ENCODE measurements at regions not wholly inside any gene's neighbourhood (a gene's known extent, or its start where the extent isn't known, plus 50 kb on each side); places are given as distances from the start of the nearest gene placed in this dataset.

DNA sequence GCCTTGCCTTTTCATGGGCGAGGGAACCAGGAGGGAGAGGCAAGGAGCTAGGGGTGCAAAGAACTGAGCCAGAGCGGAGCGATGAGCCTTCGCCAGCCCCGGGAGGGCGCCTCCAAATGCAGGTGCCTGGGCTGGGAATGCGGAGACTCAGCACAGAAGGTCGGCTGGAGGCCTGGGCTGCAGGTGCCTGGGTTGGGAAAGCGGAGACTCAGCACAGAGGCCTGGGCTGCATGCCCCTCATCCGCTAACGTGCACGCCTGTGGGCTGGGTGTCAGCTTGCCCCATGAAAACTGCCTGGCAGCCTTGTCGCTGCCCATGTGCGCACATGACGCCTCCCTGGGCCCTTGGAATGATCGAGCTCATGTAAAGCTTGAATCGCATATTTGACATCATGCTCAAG is 51.8 kb downstream of the POM121L12 start:
- no peak overlapping the region for H3K4me3 ChIP-seq
- TF ChIP-seq POLR2AphosphoS5 (IDR thresholded peaks at IDR 0.05) (no peak), POLR2A (IDR thresholded peaks at IDR 0.05) (no peak), EP300 (IDR thresholded peaks at IDR 0.05) (no peak)
- TF ChIP-seq, protein P1, sequence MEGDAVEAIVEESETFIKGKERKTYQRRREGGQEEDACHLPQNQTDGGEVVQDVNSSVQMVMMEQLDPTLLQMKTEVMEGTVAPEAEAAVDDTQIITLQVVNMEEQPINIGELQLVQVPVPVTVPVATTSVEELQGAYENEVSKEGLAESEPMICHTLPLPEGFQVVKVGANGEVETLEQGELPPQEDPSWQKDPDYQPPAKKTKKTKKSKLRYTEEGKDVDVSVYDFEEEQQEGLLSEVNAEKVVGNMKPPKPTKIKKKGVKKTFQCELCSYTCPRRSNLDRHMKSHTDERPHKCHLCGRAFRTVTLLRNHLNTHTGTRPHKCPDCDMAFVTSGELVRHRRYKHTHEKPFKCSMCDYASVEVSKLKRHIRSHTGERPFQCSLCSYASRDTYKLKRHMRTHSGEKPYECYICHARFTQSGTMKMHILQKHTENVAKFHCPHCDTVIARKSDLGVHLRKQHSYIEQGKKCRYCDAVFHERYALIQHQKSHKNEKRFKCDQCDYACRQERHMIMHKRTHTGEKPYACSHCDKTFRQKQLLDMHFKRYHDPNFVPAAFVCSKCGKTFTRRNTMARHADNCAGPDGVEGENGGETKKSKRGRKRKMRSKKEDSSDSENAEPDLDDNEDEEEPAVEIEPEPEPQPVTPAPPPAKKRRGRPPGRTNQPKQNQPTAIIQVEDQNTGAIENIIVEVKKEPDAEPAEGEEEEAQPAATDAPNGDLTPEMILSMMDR (IDR thresholded peaks at IDR 0.05) = no peak
- H3K9me3 ChIP-seq = no peaks in the 10 kb centered on the region
- no peaks in the 10 kb centered on the region for H3K27me3 ChIP-seq
- H3K36me3 ChIP-seq = no peaks in the 10 kb centered on the region
- H3K4me1 ChIP-seq = no peaks in the 10 kb centered on the region
- H3K27ac ChIP-seq = no peak overlapping the region
- no peak for ATAC-seq
- 93% methylated on average over 3 of the region's 17 CpGs; no CpG with 5 or more reads in 1 of the 2 donors for WGBS, 2 donors (ENCODE audit: low coverage in 1 of 2)

DNA sequence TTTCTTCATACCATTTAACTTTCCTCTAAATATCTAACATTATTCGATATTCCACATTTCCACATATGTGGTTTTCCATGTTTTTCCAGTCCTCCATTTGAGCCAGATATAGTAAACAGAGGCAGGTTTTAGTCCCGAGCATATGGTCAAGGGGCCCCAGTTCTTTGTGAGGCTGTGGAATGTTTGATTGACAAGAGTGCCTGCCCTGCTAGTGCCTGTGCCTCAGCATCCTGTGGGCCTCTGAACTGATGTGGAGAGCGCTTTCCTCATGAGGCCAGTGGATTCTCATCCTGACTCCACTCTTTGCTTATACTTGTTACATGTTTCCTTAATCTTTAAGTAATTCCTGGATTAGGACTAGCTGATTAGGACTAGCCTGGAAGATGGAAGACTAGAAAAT is 58.8 kb downstream of the POM121L12 start:
- Histone ChIP-seq H3K27me3 (no peaks in the 10 kb centered on the region), H3K27ac (no peak overlapping the region), H3K4me1 (no peaks in the 10 kb centered on the region), H3K36me3 (no peaks in the 10 kb centered on the region), H3K9me3 (no peaks in the 10 kb centered on the region), H3K4me3 (no peak overlapping the region)
- WGBS, 2 donors (ENCODE audit: low coverage in 1 of 2) = 82 to 83% methylated on average over 3 of the region's 3 CpGs
- ATAC-seq = no peak
- TF ChIP-seq, protein P1 (IDR thresholded peaks at IDR 0.05) = no peak
- TF ChIP-seq EP300 (IDR thresholded peaks at IDR 0.05) (no peak), POLR2A (IDR thresholded peaks at IDR 0.05) (no peak), POLR2AphosphoS5 (IDR thresholded peaks at IDR 0.05) (no peak)

DNA sequence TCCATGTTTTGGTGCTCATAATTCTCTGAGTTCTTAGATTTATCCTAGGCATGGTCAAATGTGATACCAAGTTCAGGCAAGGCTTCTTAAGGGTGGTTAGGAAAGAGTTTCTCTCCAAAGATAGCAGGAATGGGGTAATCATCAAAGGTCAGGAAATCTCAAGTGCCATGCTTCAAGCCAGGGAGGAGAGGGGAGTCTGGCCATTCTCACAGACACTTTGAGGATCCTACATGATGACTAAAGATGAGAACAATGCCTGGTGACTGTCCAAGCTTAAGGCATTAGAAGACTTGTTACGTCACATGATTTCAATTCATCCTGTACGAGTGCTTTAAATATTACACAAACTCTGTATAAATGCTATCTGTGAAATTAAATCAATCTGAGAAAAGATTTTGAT is 59.4 kb downstream of the POM121L12 start:
- no peaks in the 10 kb centered on the region for H3K9me3 ChIP-seq
- TF ChIP-seq POLR2AphosphoS5 (IDR thresholded peaks at IDR 0.05) (no peak), POLR2A (IDR thresholded peaks at IDR 0.05) (no peak), EP300 (IDR thresholded peaks at IDR 0.05) (no peak)
- TF ChIP-seq, protein P1 (IDR thresholded peaks at IDR 0.05) = no peak
- no peaks in the 10 kb centered on the region for H3K27me3 ChIP-seq
- no peaks in the 10 kb centered on the region for H3K4me1 ChIP-seq
- no peaks in the 10 kb centered on the region for H3K36me3 ChIP-seq
- no peak overlapping the region for H3K4me3 ChIP-seq
- WGBS, 2 donors (ENCODE audit: low coverage in 1 of 2) = 65 to 75% methylated on average over 2 of the region's 2 CpGs
- ATAC-seq = no peak
- H3K27ac ChIP-seq = no peak overlapping the region

DNA sequence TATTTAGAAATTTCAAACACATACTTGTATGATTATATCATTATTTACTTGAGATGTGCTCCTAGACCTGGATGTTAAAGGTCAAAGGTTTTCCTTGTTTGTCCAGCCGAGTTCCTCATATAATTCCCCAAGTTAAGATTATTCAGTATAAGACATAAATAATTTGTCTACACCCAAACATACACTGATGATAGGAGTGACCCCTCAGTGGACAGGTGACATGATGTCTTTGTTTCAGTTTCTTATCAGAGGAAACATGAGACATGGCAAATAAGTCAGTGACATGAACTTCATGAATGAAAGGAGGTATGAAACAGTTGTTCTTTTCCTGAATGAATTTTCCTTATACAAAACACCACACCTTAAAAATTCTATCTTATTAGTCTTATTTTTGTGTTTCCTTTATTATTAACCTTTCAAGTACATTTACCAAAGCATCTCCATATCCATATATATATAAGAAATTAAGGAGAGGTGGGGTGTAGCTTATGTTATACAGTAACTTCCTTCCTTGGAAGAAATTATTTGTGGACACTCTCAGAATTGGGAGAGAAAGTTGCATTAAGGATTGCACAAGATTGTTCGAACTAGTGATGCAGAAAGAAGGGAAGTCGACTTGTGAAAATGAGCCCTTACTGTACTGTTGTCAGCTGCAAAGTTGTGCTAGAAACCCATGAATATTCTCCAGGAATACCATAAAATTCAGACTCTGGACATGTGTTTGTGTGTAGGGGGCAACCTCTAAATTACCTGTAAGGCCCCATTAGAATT is 60.5 kb downstream of the POM121L12 start:
- 37 to 52% methylated on average over 2 to 3 of the region's 3 CpGs for WGBS, 2 donors (ENCODE audit: low coverage in 1 of 2)
- Histone ChIP-seq H3K36me3 (no peaks in the 10 kb centered on the region), H3K4me1 (no peaks in the 10 kb centered on the region), H3K9me3 (no peaks in the 10 kb centered on the region), H3K27me3 (no peaks in the 10 kb centered on the region), H3K27ac (no peak overlapping the region), H3K4me3 (no peak overlapping the region)
- no peak for TF ChIP-seq POLR2A (IDR thresholded peaks at IDR 0.05)
- no peak for TF ChIP-seq EP300 (IDR thresholded peaks at IDR 0.05)
- TF ChIP-seq, protein P1 (IDR thresholded peaks at IDR 0.05) = no peak
- TF ChIP-seq POLR2AphosphoS5 (IDR thresholded peaks at IDR 0.05) = no peak
- no peak for ATAC-seq

DNA sequence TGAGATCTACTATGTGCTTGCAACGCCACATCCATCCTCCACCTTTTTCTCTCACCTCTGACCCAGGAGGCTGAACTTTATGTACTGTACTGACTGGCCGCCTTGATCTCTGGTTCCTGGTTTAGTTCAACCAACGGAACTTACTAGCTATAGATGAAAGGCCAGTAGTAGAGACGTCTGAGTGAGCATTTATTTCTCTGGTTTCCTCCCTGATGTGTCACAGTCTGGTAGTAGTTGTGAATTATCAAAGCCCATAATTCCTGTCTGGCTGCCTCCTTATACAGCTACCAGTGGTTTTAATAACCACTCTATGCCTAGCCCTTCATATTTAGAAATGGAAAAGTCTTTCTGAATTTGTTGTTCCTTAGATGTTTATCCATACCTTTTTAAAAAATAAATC is 64.7 kb downstream of the POM121L12 start:
- 72 to 85% methylated on average over 4 of the region's 4 CpGs for WGBS, 2 donors (ENCODE audit: low coverage in 1 of 2)
- Histone ChIP-seq H3K27ac (no peak overlapping the region), H3K36me3 (no peaks in the 10 kb centered on the region), H3K4me1 (no peaks in the 10 kb centered on the region), H3K27me3 (no peaks in the 10 kb centered on the region), H3K9me3 (no peaks in the 10 kb centered on the region), H3K4me3 (no peak overlapping the region)
- TF ChIP-seq EP300 (IDR thresholded peaks at IDR 0.05) = no peak
- TF ChIP-seq POLR2AphosphoS5 (IDR thresholded peaks at IDR 0.05) = no peak
- no peak for TF ChIP-seq POLR2A (IDR thresholded peaks at IDR 0.05)
- TF ChIP-seq, protein P1 (IDR thresholded peaks at IDR 0.05) = no peak
- no peak for ATAC-seq

All from gastroesophageal sphincter (tissue), 4 donors.